Right lobe of liver (tissue), 4 donors: ENCODE measurements at regions not wholly inside any gene's neighbourhood (a gene's known extent, or its start where the extent isn't known, plus 50 kb on each side); places are given as distances from the start of the nearest gene placed in this dataset.

Source experiments
- POLR2A ChIP-seq: fragments of 450-650 bp; IDR thresholded peaks from one replicate; pipeline ENCODE4 v1.6.1; 2017; ENCODE audit warnings: antibody characterized with exemption, mild to moderate bottlenecking
- TF ChIP-seq, protein P1 (sequence below), 4 donors: fragments of 200-600 bp in 3 of 4; fragments of 450-650 bp in 1 of 4; IDR thresholded peaks; one replicate each; pipeline versions ENCODE4 v1.5.1 to v1.8.0; 2016 to 2022; ENCODE audit warnings: antibody characterized with exemption in 4 of 4, mild to moderate bottlenecking in 2 of 4
- donor health status: DM: no; HTN: no; CAD: no.
- donor health status: DM: no; HTN: no; CAD: no.
- donor health status: DM: no; HTN: yes; CAD: no.

DNA sequence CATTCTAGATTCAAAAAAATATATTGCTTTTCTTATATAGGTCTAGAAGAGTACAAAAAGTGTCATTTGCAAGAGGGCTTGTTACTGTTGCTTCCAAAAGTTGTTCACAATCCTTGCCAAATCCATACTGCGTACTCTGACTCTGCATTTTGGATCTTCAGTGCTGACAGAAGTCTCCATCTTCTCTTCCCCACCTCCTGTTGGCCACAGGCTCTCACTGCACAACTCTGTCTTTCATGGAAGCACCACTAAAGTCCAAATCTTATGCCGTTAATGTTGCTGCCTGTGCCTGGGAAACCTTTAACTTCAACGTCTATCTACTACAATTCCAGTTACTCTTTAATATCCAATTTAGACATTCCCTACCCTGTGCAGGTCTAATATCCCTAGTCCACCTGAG, 419.9 kb downstream of the NR2F2 start:
- TF ChIP-seq, protein P1, sequence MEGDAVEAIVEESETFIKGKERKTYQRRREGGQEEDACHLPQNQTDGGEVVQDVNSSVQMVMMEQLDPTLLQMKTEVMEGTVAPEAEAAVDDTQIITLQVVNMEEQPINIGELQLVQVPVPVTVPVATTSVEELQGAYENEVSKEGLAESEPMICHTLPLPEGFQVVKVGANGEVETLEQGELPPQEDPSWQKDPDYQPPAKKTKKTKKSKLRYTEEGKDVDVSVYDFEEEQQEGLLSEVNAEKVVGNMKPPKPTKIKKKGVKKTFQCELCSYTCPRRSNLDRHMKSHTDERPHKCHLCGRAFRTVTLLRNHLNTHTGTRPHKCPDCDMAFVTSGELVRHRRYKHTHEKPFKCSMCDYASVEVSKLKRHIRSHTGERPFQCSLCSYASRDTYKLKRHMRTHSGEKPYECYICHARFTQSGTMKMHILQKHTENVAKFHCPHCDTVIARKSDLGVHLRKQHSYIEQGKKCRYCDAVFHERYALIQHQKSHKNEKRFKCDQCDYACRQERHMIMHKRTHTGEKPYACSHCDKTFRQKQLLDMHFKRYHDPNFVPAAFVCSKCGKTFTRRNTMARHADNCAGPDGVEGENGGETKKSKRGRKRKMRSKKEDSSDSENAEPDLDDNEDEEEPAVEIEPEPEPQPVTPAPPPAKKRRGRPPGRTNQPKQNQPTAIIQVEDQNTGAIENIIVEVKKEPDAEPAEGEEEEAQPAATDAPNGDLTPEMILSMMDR (IDR thresholded peaks at IDR 0.05) = no peak
- TF ChIP-seq POLR2A = no peak
